ENCODE measurements at regions not wholly inside any gene's neighbourhood (a gene's known extent, or its start where the extent isn't known, plus 50 kb on each side); places are given as distances from the start of the nearest gene placed in this dataset.
"Not testable (repeated sequence)": the region's sequence is repeated elsewhere in the genome, so short reads cannot be mapped to it uniquely, and the experiment has no call there.

DNA sequence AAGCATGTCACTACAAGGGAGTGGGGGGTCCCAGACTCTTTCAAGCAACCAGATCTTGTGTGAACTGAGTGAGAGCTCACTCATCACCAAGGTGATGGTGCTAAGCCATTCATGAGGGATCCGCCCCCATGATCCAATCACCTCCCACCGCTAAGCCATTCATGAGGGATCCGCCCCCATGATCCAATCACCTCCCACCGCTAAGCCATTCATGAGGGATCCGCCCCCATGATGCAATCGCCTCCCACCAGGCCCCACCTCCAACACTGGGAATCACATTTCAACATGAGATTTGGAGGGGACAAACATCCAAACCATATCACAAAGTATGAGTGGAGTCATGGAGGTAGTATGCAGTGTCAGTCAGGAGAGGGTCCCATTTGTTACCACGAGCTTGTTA, 64.8 kb upstream of the PROKR2 start:
- not testable (repeated sequence) for DNase-seq

DNA sequence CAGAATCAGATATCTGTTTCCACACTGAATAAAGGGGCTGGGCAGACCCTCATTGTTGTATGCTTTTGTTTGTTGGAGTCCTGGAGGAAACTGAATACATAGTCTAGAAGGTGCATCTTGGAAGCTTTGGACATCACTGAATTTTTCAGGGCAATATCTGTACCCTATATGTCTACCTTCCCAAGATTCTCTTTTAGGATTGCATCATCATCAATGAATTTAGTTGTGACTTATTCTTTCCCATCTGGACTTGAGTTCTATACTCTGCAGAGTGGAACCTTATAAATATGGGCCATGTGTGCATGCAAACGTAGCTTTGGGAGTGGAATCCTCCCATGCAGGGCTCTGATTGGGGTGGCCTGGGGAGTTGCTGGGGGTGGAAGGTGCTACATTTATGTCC, 60.7 kb upstream of the PROKR2 start:
- DNase-seq: no peak

DNA sequence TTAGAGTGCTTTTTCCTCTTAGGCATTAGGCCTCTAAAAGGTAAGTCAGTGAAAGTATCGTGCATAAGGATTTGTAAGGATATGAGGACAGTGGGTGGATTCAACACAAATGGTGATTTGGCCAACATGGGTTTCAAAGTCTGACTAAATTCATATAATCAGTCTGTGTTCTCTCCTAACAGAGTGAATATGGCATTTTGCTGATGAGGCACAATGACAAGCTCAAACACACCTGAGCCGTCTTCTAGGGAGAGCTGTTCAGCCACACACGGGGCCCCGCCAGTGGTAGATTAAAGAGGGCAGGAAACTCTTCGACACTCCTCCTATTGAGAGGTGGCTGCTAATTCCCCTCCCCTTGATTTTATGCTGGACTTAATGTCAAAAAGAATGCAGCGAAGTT, 59.5 kb upstream of the PROKR2 start:
- DNase-seq: no peak

DNA sequence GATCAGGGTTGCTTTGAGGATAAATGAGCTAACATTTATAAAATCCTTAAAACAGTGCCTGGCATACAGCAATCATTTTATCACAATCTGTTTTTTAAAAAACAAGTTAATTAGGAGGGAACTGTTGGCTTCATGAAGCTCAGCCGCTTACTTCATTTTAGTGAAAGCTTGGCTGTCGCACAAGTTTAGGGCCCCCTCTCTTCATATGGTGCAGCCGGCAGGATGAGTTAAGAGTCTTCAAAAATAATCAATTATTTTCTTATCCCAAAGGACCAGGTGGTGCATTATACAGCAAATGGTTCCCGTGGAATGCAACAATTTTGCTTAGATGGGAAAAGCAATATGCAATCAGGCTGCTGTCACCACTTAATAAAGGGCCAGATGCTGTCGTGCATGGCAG, 57.4 kb upstream of the PROKR2 start:
- DNase-seq: no peak

DNA sequence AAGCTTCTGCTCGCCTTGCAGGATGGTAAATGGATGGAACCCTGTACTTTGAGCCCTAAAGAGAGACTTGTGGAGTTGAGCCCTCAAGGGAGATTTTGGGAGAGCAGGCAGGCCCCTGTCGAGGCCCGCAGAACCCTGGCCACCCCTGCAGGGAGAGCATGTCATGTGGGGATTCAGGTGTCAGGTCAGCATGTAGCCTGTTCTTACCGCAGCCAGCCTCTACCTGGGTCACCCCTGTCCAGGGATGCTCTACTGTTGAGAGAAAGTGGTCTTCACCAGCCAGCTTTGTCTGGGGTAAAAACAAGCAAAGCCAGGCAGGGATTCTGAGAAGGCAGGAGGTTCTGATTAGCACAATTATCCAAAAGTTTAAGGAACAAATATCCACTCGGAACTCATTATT, 55.6 kb upstream of the PROKR2 start:
- DNase-seq: no peak

DNA sequence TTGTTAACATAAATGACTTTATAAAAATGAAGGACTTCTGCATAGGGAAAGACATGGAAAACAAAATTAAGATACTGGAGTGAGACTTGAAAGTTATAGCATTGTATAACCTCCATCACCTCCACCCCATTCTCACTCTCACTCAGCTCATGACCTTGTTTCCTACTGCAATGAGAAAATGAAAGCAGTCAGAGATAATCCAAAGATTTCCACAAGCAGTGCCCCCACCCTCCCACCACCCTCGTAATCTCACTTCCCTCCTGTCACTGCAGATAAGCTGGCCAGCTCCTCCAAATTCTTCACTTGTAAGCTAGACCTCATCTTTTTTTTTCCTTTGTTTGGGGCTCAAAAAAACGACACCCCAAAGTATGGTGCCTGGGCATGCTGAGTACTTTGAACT, 52.9 kb upstream of the PROKR2 start:
- DNase-seq: no peak
